Transverse colon (tissue), 4 donors: ENCODE measurements at regions not wholly inside any gene's neighbourhood (a gene's known extent, or its start where the extent isn't known, plus 50 kb on each side); places are given as distances from the start of the nearest gene placed in this dataset.

ENCODE experiments used
- DNase-seq: peaks from one replicate; pipeline ENCODE4 v3.0.0-alpha.2; 2019
- H3K27ac ChIP-seq, 4 donors: fragments of 200-600 bp; sonication (generic); 2 replicates each; pipeline ENCODE4 v1.5.1; 2016 to 2018; ENCODE audit warnings: inconsistent platforms in 4 of 4
- H3K27me3 ChIP-seq: fragments of 200-600 bp; sonication (generic); 2 replicates; pipeline ENCODE4 v1.5.1; 2017; ENCODE audit warnings: inconsistent platforms
- H3K36me3 ChIP-seq, 4 donors: fragments of 200-600 bp; sonication (generic); 2 replicates each; pipeline ENCODE4 v1.5.1; 2017 to 2019; ENCODE audit warnings: inconsistent platforms in 4 of 4
- H3K4me1 ChIP-seq, 4 donors: fragments of 200-600 bp; sonication (generic); 2 replicates each; pipeline ENCODE4 v1.5.1; 2017 to 2020; ENCODE audit warnings: inconsistent platforms in 4 of 4
- H3K4me3 ChIP-seq, 4 donors: fragments of 200-600 bp; sonication (generic); 1 replicate in 1 of 4; 2 replicates in 3 of 4; pipeline versions ENCODE4 v1.5.1 to v1.6.1; 2017 to 2019; ENCODE audit warnings: inconsistent platforms in 4 of 4
- H3K9me3 ChIP-seq, 2 donors: fragments of 200-600 bp; sonication (generic); 2 replicates each; pipeline ENCODE4 v1.5.1; 2017 to 2019; ENCODE audit warnings: inconsistent platforms in 2 of 2
- EP300 ChIP-seq: sonication (generic); formaldehyde crosslinking; IDR thresholded peaks from one replicate; pipeline ENCODE4 v1.6.1; 2017; ENCODE audit warnings: antibody characterized with exemption, low read depth
- POLR2A ChIP-seq: fragments of 450-650 bp; IDR thresholded peaks from one replicate; pipeline ENCODE4 v1.6.1; 2016; ENCODE audit warnings: antibody characterized with exemption, mild to moderate bottlenecking, moderate library complexity
- POLR2AphosphoS5 ChIP-seq, 3 donors: sonication (generic); formaldehyde crosslinking; IDR thresholded peaks; one replicate each; pipeline ENCODE4 v1.6.1; 2016; ENCODE audit warnings: antibody characterized with exemption in 3 of 3
- WGBS, 2 donors: methylation state at CpG; one replicate each; pipeline ENCODE4 v1.1.5; 2018; ENCODE audit warnings: low coverage in 1 of 2; 5-methylcytosine and 5-hydroxymethylcytosine counted together
- in situ Hi-C, 4 donors: fragments of 200-750 bp; cut with MboI; loops; one replicate each; pipeline versions ENCODE4 v1.15.0 to v1.15.1; 2017; ENCODE audit warnings: low sequenced_read_pairs in 3 of 4, low pct_ligation_motif_present in 1 of 4, low pct_unique_long_range_greater_than_20kb in 1 of 4
- intact Hi-C: fragments of 100-400 bp; cut with DNase I; formaldehyde crosslinking; loops from one replicate; pipeline ENCODE4 v1.15.1; 2023; ENCODE audit warnings: low total_unique reads
- TF ChIP-seq, protein P1 (sequence below), 5 experiments: fragments of 200-600 bp in 3 of 5; fragments of 450-650 bp in 2 of 5; sonication (generic) in 3 of 5; IDR thresholded peaks; 1 replicate in 2 of 5; 2 replicates in 3 of 5; pipeline ENCODE4 v1.5.1; 2016 to 2017; ENCODE audit warnings: antibody characterized with exemption in 5 of 5, inconsistent platforms in 3 of 5, mild to moderate bottlenecking in 2 of 5, moderate library complexity in 1 of 5

DNA sequence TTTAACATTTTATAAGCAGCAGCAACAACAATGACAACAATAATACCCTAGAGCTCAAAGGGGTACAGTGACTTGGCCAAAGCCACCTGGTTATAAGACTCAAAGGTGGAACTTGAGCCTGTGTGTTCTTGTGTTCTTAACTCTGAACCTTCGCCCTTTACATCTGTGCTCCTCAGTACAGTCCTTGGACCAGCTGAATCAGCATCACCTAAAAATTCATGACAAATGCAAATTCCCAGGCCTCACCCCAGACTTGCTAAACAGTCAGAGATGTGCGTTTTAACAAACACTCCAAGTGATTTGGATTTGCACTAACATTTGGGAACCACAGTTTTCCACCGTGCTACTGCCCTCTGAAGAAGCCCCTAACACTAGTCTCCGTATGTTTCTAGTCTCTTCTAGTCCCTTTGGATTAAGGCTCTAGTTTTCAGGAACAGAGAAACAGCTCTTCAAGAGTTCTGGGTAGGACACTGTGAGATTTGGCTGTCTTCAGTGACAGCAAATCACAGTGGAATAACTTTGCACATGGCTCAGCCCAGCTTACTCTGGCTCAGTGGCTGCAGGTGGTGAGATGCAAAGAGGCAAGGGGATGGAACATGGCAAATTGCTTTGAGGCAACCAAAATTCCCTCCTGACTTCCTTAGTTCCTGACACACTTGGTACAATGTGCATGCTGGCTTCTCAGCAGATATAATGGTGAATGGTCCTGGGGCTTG lies 151.0 kb upstream of the CDH11 start:
- no peaks in the 10 kb centered on the region for H3K36me3 ChIP-seq
- no peak overlapping the region for H3K4me3 ChIP-seq
- in situ Hi-C loops, result no loop called here
- DNase-seq, result no peak
- no peaks in the 10 kb centered on the region for H3K27me3 ChIP-seq
- TF ChIP-seq POLR2A, result no peak
- TF ChIP-seq, protein P1, sequence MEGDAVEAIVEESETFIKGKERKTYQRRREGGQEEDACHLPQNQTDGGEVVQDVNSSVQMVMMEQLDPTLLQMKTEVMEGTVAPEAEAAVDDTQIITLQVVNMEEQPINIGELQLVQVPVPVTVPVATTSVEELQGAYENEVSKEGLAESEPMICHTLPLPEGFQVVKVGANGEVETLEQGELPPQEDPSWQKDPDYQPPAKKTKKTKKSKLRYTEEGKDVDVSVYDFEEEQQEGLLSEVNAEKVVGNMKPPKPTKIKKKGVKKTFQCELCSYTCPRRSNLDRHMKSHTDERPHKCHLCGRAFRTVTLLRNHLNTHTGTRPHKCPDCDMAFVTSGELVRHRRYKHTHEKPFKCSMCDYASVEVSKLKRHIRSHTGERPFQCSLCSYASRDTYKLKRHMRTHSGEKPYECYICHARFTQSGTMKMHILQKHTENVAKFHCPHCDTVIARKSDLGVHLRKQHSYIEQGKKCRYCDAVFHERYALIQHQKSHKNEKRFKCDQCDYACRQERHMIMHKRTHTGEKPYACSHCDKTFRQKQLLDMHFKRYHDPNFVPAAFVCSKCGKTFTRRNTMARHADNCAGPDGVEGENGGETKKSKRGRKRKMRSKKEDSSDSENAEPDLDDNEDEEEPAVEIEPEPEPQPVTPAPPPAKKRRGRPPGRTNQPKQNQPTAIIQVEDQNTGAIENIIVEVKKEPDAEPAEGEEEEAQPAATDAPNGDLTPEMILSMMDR (IDR thresholded peaks at IDR 0.05), result no peak
- no peak for TF ChIP-seq EP300
- no peak for TF ChIP-seq POLR2AphosphoS5 (IDR thresholded peaks at IDR 0.05)
- intact Hi-C loops, result no loop called here
- 79 to 100% methylated on average over 1 to 4 of the region's 4 CpGs for WGBS, 2 donors
- H3K27ac ChIP-seq, result no peak overlapping the region
- H3K4me1 ChIP-seq, result no peaks in the 10 kb centered on the region
- H3K9me3 ChIP-seq, result no peaks in the 10 kb centered on the region

DNA sequence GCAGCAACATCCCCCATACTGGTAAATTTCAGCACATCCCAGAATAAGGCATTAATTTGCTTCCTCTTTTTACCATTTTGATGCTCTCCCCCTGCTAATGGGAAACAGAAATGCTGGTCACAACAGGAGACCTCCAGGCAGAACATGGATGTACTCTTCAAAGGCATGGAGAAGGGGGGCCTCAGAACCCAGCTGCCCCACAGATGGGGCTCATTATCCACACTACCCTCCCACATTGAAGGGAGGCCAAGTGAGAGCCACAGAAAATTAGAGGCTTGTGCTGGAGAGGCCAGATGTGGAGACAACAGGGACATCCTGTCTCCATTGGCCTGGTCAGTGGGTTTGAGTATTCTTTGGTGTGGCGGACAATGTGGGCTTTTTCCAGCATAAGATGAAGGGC lies 150.1 kb upstream of the CDH11 start:
- intact Hi-C loops (no loop called here), in situ Hi-C loops (no loop called here)
- 0% methylated on average over 1 of the region's 1 CpG for WGBS, 2 donors
- no peaks in the 10 kb centered on the region for H3K9me3 ChIP-seq
- TF ChIP-seq, protein P1 (IDR thresholded peaks at IDR 0.05), result no peak
- TF ChIP-seq POLR2A (no peak), EP300 (no peak), POLR2AphosphoS5 (IDR thresholded peaks at IDR 0.05) (no peak)
- H3K36me3 ChIP-seq, result no peaks in the 10 kb centered on the region
- H3K27me3 ChIP-seq, result no peaks in the 10 kb centered on the region
- H3K27ac ChIP-seq, result no peak overlapping the region
- no peaks in the 10 kb centered on the region for H3K4me1 ChIP-seq
- no peak overlapping the region for H3K4me3 ChIP-seq
- DNase-seq, result no peak

DNA sequence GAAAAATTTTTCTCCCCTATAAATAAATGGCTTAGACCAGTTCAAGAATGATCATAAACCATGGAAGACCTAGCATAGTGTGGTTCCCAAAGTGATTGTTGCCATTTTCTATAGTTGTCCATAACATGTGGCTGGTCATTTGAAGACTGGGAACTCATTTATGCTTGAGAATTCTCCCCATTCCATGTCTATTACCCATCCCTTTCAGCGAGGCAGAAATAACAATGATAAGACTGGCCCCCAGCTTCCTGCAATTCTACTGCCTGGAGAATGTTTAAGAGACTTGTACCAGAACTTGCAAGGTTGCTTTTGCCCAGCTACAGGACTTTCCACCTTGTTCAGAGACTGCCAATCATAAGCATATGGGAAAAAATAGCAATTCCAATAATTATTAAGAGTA lies 146.5 kb upstream of the CDH11 start:
- Histone ChIP-seq H3K27ac (no peak overlapping the region), H3K36me3 (no peaks in the 10 kb centered on the region), H3K27me3 (no peaks in the 10 kb centered on the region), H3K4me3 (no peak overlapping the region), H3K4me1 (no peaks in the 10 kb centered on the region), H3K9me3 (no peaks in the 10 kb centered on the region)
- no peak for DNase-seq
- WGBS, 2 donors, result 50% methylated on average over 1 of the region's 1 CpG; no CpG with 5 or more reads in 1 of the 2 donors
- in situ Hi-C loops, result no loop called here
- intact Hi-C loops, result no loop called here
- TF ChIP-seq POLR2AphosphoS5 (IDR thresholded peaks at IDR 0.05), result no peak
- no peak for TF ChIP-seq EP300
- TF ChIP-seq, protein P1 (IDR thresholded peaks at IDR 0.05), result no peak
- no peak for TF ChIP-seq POLR2A

DNA sequence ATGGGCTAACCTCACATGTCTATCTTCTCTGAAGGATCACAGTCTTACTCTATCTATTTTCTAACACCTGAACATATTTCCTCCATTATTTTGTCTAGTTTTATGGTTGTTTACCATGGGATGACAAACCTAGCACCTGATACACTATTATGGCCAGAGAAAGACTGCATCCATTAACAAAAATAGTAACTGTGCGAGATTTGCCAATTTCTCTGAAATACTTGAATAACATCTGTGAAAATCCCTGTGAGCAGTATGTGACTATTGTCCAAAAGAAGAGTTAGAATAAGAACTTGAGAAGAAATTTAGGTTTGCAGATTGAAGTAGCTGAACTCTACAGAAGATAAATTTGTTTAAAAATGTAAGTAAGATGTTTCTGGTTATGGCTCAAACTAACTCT lies 142.0 kb upstream of the CDH11 start:
- TF ChIP-seq POLR2AphosphoS5 (IDR thresholded peaks at IDR 0.05) (no peak), EP300 (no peak)
- TF ChIP-seq, protein P1 (IDR thresholded peaks at IDR 0.05), result no peak
- Histone ChIP-seq H3K4me1 (no peaks in the 10 kb centered on the region), H3K9me3 (peaks cover 0 to 3% of the 10 kb centered on the region in 2 donors), H3K4me3 (no peak overlapping the region), H3K36me3 (no peaks in the 10 kb centered on the region), H3K27me3 (no peaks in the 10 kb centered on the region), H3K27ac (no peak overlapping the region)
- intact Hi-C loops, result no loop called here
- WGBS, 2 donors, result 83 to 98% methylated on average over 1 of the region's 1 CpG
- in situ Hi-C loops, result no loop called here
- no peak for DNase-seq
